K562 (cell line): ENCODE measurements at regions not wholly inside any gene's neighbourhood (a gene's known extent, or its start where the extent isn't known, plus 50 kb on each side); places are given as distances from the start of the nearest gene placed in this dataset.

Experiments
- CBFA2T3 ChIP-seq: fragments of 450-650 bp; IDR thresholded peaks from 2 replicates; pipeline ENCODE4 v1.6.1; 2017
- DACH1 ChIP-seq: fragments of 450-650 bp; IDR thresholded peaks from 2 replicates; pipeline ENCODE4 v1.6.1; 2018; ENCODE audit not compliant: partially characterized antibody
- E2F8 ChIP-seq: fragments of 450-650 bp; IDR thresholded peaks from 2 replicates; pipeline ENCODE4 v1.7.1; 2018; ENCODE audit warnings: mild to moderate bottlenecking, low read depth; ENCODE audit not compliant: partially characterized antibody
- FOXA1 ChIP-seq: fragments of 450-650 bp; IDR thresholded peaks from 2 replicates; pipeline ENCODE4 v1.6.1; 2016; ENCODE audit warnings: mild to moderate bottlenecking, borderline replicate concordance
- HDAC1 ChIP-seq, 2 experiments: fragments of 450-650 bp; IDR thresholded peaks; 2 replicates each; pipeline ENCODE4 v1.6.1; 2016 to 2017; ENCODE audit warnings: inconsistent platforms in 1 of 2, mild to moderate bottlenecking in 1 of 2, moderate library complexity in 1 of 2
- HDAC8 ChIP-seq: fragments of 450-650 bp; IDR thresholded peaks from 2 replicates; pipeline ENCODE4 v1.6.1; 2016; ENCODE audit warnings: mild to moderate bottlenecking, missing genetic modification characterization, moderate library complexity, missing compliant biosample characterization
- HMG20A ChIP-seq: fragments of 450-650 bp; formaldehyde crosslinking; conservative IDR thresholded peaks from 2 replicates; pipeline ENCODE4 v1.4.0; 2020; ENCODE audit warnings: mild to moderate bottlenecking, mixed read lengths
- HNRNPLL ChIP-seq: fragments of 200-400 bp; formaldehyde crosslinking; IDR thresholded peaks from 2 replicates; pipeline ENCODE4 v1.6.1; 2017; ENCODE audit warnings: low read length, low read depth, mild to moderate bottlenecking; ENCODE audit not compliant: poor library complexity, severe bottlenecking
- HOMEZ ChIP-seq: fragments of 250-450 bp; sonication (Bioruptor Pico); IDR thresholded peaks from 2 replicates; pipeline ENCODE4 v1.4.0; 2020; ENCODE audit warnings: mild to moderate bottlenecking, moderate library complexity
- JUN ChIP-seq, 2 experiments: sonication (generic) in 1 of 2; formaldehyde crosslinking in 1 of 2; IDR thresholded peaks; 2 replicates each; pipeline versions ENCODE4 v1.6.1 to v1.8.0; 2012 to 2022; ENCODE audit warnings: borderline replicate concordance in 2 of 2, mild to moderate bottlenecking in 2 of 2, improper control_type of control experiment in 1 of 2, low read depth in 1 of 2, low read length in 1 of 2, missing genetic modification reagents in 1 of 2
- KDM1A ChIP-seq, 2 experiments: fragments of 450-650 bp; IDR thresholded peaks; 2 replicates each; pipeline ENCODE4 v1.6.1; 2016; ENCODE audit warnings: mild to moderate bottlenecking in 2 of 2
- MCM3 ChIP-seq: fragments of 450-650 bp; IDR thresholded peaks from 2 replicates; pipeline ENCODE4 v1.6.1; 2016
- NCOA6 ChIP-seq: fragments of 450-650 bp; IDR thresholded peaks from 2 replicates; pipeline ENCODE4 v1.6.1; 2017; ENCODE audit warnings: mild to moderate bottlenecking
- PHB ChIP-seq: fragments of 250-450 bp; sonication (Bioruptor Pico); IDR thresholded peaks from 2 replicates; pipeline ENCODE4 v1.5.0; 2021
- PHTF2 ChIP-seq: fragments of 250-450 bp; sonication (Bioruptor Pico); IDR thresholded peaks from 2 replicates; pipeline ENCODE4 v1.5.0; 2021; ENCODE audit warnings: mild to moderate bottlenecking
- POLR2H ChIP-seq: IDR thresholded peaks from 2 replicates; pipeline ENCODE4 v1.6.1; 2016; ENCODE audit warnings: missing genetic modification characterization, low read depth, mild to moderate bottlenecking, control low read depth, missing compliant biosample characterization, moderate library complexity
- TARDBP ChIP-seq: fragments of 450-650 bp; IDR thresholded peaks from 2 replicates; pipeline ENCODE4 v1.6.1; 2016
- ZBTB2 ChIP-seq: fragments of 450-650 bp; IDR thresholded peaks from 2 replicates; pipeline ENCODE4 v1.6.1; 2016; ENCODE audit warnings: antibody characterized with exemption
- ZNF23 ChIP-seq: fragments of 250-450 bp; sonication (Bioruptor Pico); IDR thresholded peaks from 2 replicates; pipeline ENCODE4 v1.4.0; 2020; ENCODE audit warnings: mild to moderate bottlenecking
- ZNF551 ChIP-seq: fragments of 250-450 bp; sonication (Bioruptor Pico); IDR thresholded peaks from 2 replicates; pipeline ENCODE4 v1.5.0; 2021; ENCODE audit warnings: mild to moderate bottlenecking, moderate library complexity
- ZNF699 ChIP-seq: fragments of 250-450 bp; sonication (Bioruptor Pico); IDR thresholded peaks from 2 replicates; pipeline ENCODE4 v1.8.0; 2021; ENCODE audit warnings: mild to moderate bottlenecking, moderate library complexity; ENCODE audit not compliant: insufficient replicate concordance
- ZNF707 ChIP-seq: fragments of 250-450 bp; sonication (Bioruptor Pico); conservative IDR thresholded peaks from 2 replicates; pipeline ENCODE4 v1.8.0; 2022; ENCODE audit warnings: inconsistent platforms, mild to moderate bottlenecking, moderate library complexity

GRCh38 chr12:124630791-124631313 lies 63.4 kb upstream of the NCOR2 start (continued):
- TF ChIP-seq HDAC1 (IDR thresholded peaks at IDR 0.05) (no peak), HMG20A (CRISPR knock-in tag) (no peak), HDAC8 (peak; percentile 94), FOXA1 (no peak), POLR2H (tag) (no peak), KDM1A (IDR thresholded peaks at IDR 0.05) (no peak), ZNF23 (CRISPR knock-in tag) (0 out of 2 replicates have a peak, but pooled peaks have one; percentile 60), TARDBP (no peak), ZNF551 (no peak), JUN (IDR thresholded peaks at IDR 0.05; ENCODE audit: borderline replicate concordance, low read depth, low read length) (no peak), JUN (CRISPR knock-in tag; IDR thresholded peaks at IDR 0.05; ENCODE audit: borderline replicate concordance) (no peak), HNRNPLL (no peak), CBFA2T3 (no peak), PHTF2 (no peak), PHB (CRISPR knock-in tag) (no peak), ZNF699 (CRISPR knock-in tag) (no peak), ZNF707 (no peak), E2F8 (no peak), DACH1 (no peak), ZBTB2 (no peak), HOMEZ (CRISPR knock-in tag) (no peak), NCOA6 (no peak), MCM3 (no peak)
